Astrocyte (in vitro differentiated cells and primary cell): ENCODE measurements at regions not wholly inside any gene's neighbourhood (a gene's known extent, or its start where the extent isn't known, plus 50 kb on each side); places are given as distances from the start of the nearest gene placed in this dataset.

Experiments used
- DNase-seq: peaks from one replicate; pipeline ENCODE4 v3.0.0-alpha.2; 2010; ENCODE audit warnings: low read depth
- FAIRE-seq: peaks from 2 replicates; lab custom pipeline; 2011; peaks lifted over from hg19 to GRCh38; lab: Jason Lieb, UNC
- H2AFZ ChIP-seq: 2 replicates; pipeline ENCODE4 v1.6.0; 2012; ENCODE audit warnings: low read depth, low read length, inconsistent platforms
- H3K27ac ChIP-seq: 2 replicates; pipeline ENCODE4 v1.5.1; 2011; ENCODE audit warnings: low read depth, low read length, inconsistent platforms
- H3K27me3 ChIP-seq: 2 replicates; pipeline ENCODE4 v1.6.0; 2011; ENCODE audit warnings: low read length, inconsistent platforms; ENCODE audit not compliant: insufficient read depth
- H3K36me3 ChIP-seq: 2 replicates; pipeline ENCODE4 v1.5.1; 2011; ENCODE audit warnings: low read length, inconsistent platforms; ENCODE audit not compliant: insufficient read depth
- H3K4me1 ChIP-seq: 2 replicates; pipeline ENCODE4 v1.5.1; 2011; ENCODE audit warnings: low read length, inconsistent platforms; ENCODE audit not compliant: insufficient read depth
- H3K4me2 ChIP-seq: 2 replicates; pipeline ENCODE4 v1.6.0; 2012; ENCODE audit warnings: low read length, inconsistent platforms
- H3K4me3 ChIP-seq: 2 replicates; pipeline ENCODE4 v1.5.1; 2011; ENCODE audit warnings: low read depth, mild to moderate bottlenecking, low read length, inconsistent platforms; ENCODE audit not compliant: insufficient read depth
- H3K79me2 ChIP-seq: 2 replicates; pipeline ENCODE4 v1.6.0; 2012; ENCODE audit warnings: mild to moderate bottlenecking, low read length, inconsistent platforms; ENCODE audit not compliant: insufficient read depth
- H3K9ac ChIP-seq: 2 replicates; pipeline ENCODE4 v1.6.0; 2012; ENCODE audit warnings: mild to moderate bottlenecking, low read length, inconsistent platforms
- H3K9me3 ChIP-seq: 2 replicates; pipeline ENCODE4 v1.5.1; 2012; ENCODE audit warnings: low read depth, mild to moderate bottlenecking, low read length, inconsistent platforms; ENCODE audit not compliant: insufficient read depth
- H4K20me1 ChIP-seq: 2 replicates; pipeline ENCODE4 v1.6.0; 2012; ENCODE audit warnings: low read length, inconsistent platforms; ENCODE audit not compliant: insufficient read depth
- H3K27ac Mint-ChIP-seq: one replicate; pipeline ENCODE4 v1.8.0; 2021; ENCODE audit warnings: mild to moderate bottlenecking, mixed read lengths; ENCODE audit not compliant: unreplicated experiment
- H3K27me3 Mint-ChIP-seq: one replicate; pipeline ENCODE4 v1.8.0; 2021; ENCODE audit warnings: low read depth, mixed read lengths; ENCODE audit not compliant: unreplicated experiment
- H3K36me3 Mint-ChIP-seq: one replicate; pipeline ENCODE4 v1.8.0; 2021; ENCODE audit warnings: low read depth, mixed read lengths; ENCODE audit not compliant: unreplicated experiment
- H3K4me1 Mint-ChIP-seq: one replicate; pipeline ENCODE4 v1.8.0; 2021; ENCODE audit warnings: low read depth, mixed read lengths; ENCODE audit not compliant: unreplicated experiment
- H3K4me3 Mint-ChIP-seq: one replicate; pipeline ENCODE4 v1.8.0; 2021; ENCODE audit warnings: mild to moderate bottlenecking, moderate library complexity, mixed read lengths; ENCODE audit not compliant: unreplicated experiment
- H3K9me3 Mint-ChIP-seq: one replicate; pipeline ENCODE4 v1.8.0; 2021; ENCODE audit warnings: mild to moderate bottlenecking, mixed read lengths; ENCODE audit not compliant: unreplicated experiment
- CTCF ChIP-seq: IDR thresholded peaks from 2 replicates; pipeline ENCODE4 v1.5.1; 2011; ENCODE audit warnings: low read depth, mild to moderate bottlenecking, inconsistent platforms, low read length, moderate library complexity; ENCODE audit not compliant: insufficient read depth
- EZH2 ChIP-seq: IDR thresholded peaks from 2 replicates; pipeline ENCODE4 v1.6.1; 2012; ENCODE audit warnings: mild to moderate bottlenecking, low read length, inconsistent platforms; ENCODE audit not compliant: insufficient read depth

GRCh38 chr2:45323344-45323743 is 287.7 kb downstream of the SRBD1 start:
- Mint-ChIP-seq H3K9me3 (peaks cover 12% of the 10 kb centered on the region), H3K4me1 (no peaks in the 10 kb centered on the region), H3K4me3 (no peak overlapping the region), H3K27ac (no peak overlapping the region), H3K36me3 (no peaks in the 10 kb centered on the region), H3K27me3 (peaks cover 4% of the 10 kb centered on the region)
- no peak for TF ChIP-seq EZH2
- TF ChIP-seq CTCF = no peak
- H2AFZ ChIP-seq = no peak overlapping the region
- no peaks in the 10 kb centered on the region for H3K4me1 ChIP-seq
- no peak overlapping the region for H3K4me3 ChIP-seq
- no peaks in the 10 kb centered on the region for H4K20me1 ChIP-seq
- no peak overlapping the region for H3K9ac ChIP-seq
- H3K27ac ChIP-seq = no peak overlapping the region
- FAIRE-seq (no peak), DNase-seq (no peak)
- H3K4me2 ChIP-seq = no peak overlapping the region
- no peaks in the 10 kb centered on the region for H3K79me2 ChIP-seq
- no peaks in the 10 kb centered on the region for H3K27me3 ChIP-seq
- H3K36me3 ChIP-seq = no peaks in the 10 kb centered on the region
- no peaks in the 10 kb centered on the region for H3K9me3 ChIP-seq

GRCh38 chr2:45320956-45321355 is 290.1 kb downstream of the SRBD1 start:
- no peak for TF ChIP-seq CTCF
- TF ChIP-seq EZH2 = no peak
- Mint-ChIP-seq H3K9me3 (peaks cover 8% of the 10 kb centered on the region), H3K4me1 (no peaks in the 10 kb centered on the region), H3K27me3 (peaks cover 3% of the 10 kb centered on the region), H3K27ac (no peak overlapping the region), H3K36me3 (no peaks in the 10 kb centered on the region), H3K4me3 (no peak overlapping the region)
- no peaks in the 10 kb centered on the region for H4K20me1 ChIP-seq
- no peak overlapping the region for H3K4me2 ChIP-seq
- H3K27me3 ChIP-seq = no peaks in the 10 kb centered on the region
- no peaks in the 10 kb centered on the region for H3K36me3 ChIP-seq
- H3K9me3 ChIP-seq = no peaks in the 10 kb centered on the region
- DNase-seq (no peak), FAIRE-seq (no peak)
- no peaks in the 10 kb centered on the region for H3K79me2 ChIP-seq
- peaks cover 12% of the 10 kb centered on the region for H3K4me1 ChIP-seq
- H3K9ac ChIP-seq = no peak overlapping the region
- H3K4me3 ChIP-seq = no peak overlapping the region
- no peak overlapping the region for H2AFZ ChIP-seq
- no peak overlapping the region for H3K27ac ChIP-seq

GRCh38 chr2:45319683-45320455 is 291.2 kb downstream of the SRBD1 start:
- H3K4me3 ChIP-seq = no peak overlapping the region
- no peak overlapping the region for H3K4me3 Mint-ChIP-seq
- peaks cover 14% of the 10 kb centered on the region for H3K4me1 ChIP-seq
- DNase-seq (no peak), FAIRE-seq (no peak)
- no peak overlapping the region for H3K4me2 ChIP-seq
- no peaks in the 10 kb centered on the region for H3K79me2 ChIP-seq
- peaks cover 3% of the 10 kb centered on the region for H3K27me3 Mint-ChIP-seq
- H3K9me3 Mint-ChIP-seq = peaks cover 8% of the 10 kb centered on the region
- no peaks in the 10 kb centered on the region for H3K4me1 Mint-ChIP-seq
- H3K27ac Mint-ChIP-seq = no peak overlapping the region
- no peaks in the 10 kb centered on the region for H3K9me3 ChIP-seq
- TF ChIP-seq CTCF (no peak), EZH2 (no peak)
- no peaks in the 10 kb centered on the region for H4K20me1 ChIP-seq
- no peaks in the 10 kb centered on the region for H3K36me3 ChIP-seq
- no peaks in the 10 kb centered on the region for H3K36me3 Mint-ChIP-seq
- no peak overlapping the region for H2AFZ ChIP-seq
- no peak overlapping the region for H3K9ac ChIP-seq
- H3K27me3 ChIP-seq = no peaks in the 10 kb centered on the region
- H3K27ac ChIP-seq = no peak overlapping the region
